Activated naive CD8-positive, alpha-beta T cell treated with anti-CD3 and anti-CD28 coated beads, Interleukin-2, amount 10 ng/mL, durations not matched to agents 7 days and 5 days (primary cell): ENCODE measurements at regions not wholly inside any gene's neighbourhood (a gene's known extent, or its start where the extent isn't known, plus 50 kb on each side); places are given as distances from the start of the nearest gene placed in this dataset.
"Not testable (repeated sequence)": the region's sequence is repeated elsewhere in the genome, so short reads cannot be mapped to it uniquely, and the experiment has no call there.

Experiments
- ATAC-seq: fragments of 150-1000 bp; cut with Tn5 transposase; one replicate; pipeline ENCODE4 v1.10.0; 2021; ENCODE audit warnings: low read depth, moderate library complexity
- POLR2A ChIA-PET: fragments of 350-600 bp; sonication (Branson Sonifier 250); formaldehyde crosslinking; loops from one replicate; lab custom pipeline; 2021; ENCODE audit warnings: antibody characterized with exemption; lab: Charles Lee
- DNase-seq: peaks from one replicate; pipeline ENCODE4 v3.0.0; 2021
- H3K27ac Mint-ChIP-seq: one replicate; pipeline ENCODE4 v1.8.0; 2022; ENCODE audit warnings: mild to moderate bottlenecking, mixed read lengths
- H3K27me3 Mint-ChIP-seq: one replicate; pipeline ENCODE4 v1.8.0; 2022; ENCODE audit warnings: mild to moderate bottlenecking, moderate library complexity, mixed read lengths
- H3K36me3 Mint-ChIP-seq: one replicate; pipeline ENCODE4 v1.8.0; 2021; ENCODE audit warnings: mild to moderate bottlenecking, mixed read lengths
- H3K4me1 Mint-ChIP-seq: one replicate; pipeline ENCODE4 v1.8.0; 2021; ENCODE audit warnings: mixed read lengths
- H3K4me3 Mint-ChIP-seq: one replicate; pipeline ENCODE4 v1.8.0; 2022; ENCODE audit warnings: mild to moderate bottlenecking, moderate library complexity, mixed read lengths
- H3K9me3 Mint-ChIP-seq: one replicate; pipeline ENCODE4 v1.8.0; 2021; ENCODE audit warnings: mixed read lengths

GRCh38 chr6:144922120-144922722, 637.1 kb downstream of the UTRN start:
- Mint-ChIP-seq H3K4me3 (no peak overlapping the region), H3K4me1 (peaks cover 3% of the 10 kb centered on the region), H3K27ac (no peak overlapping the region), H3K36me3 (no peaks in the 10 kb centered on the region), H3K9me3 (no peaks in the 10 kb centered on the region), H3K27me3 (peaks cover 15% of the 10 kb centered on the region)
- POLR2A ChIA-PET = no interaction called here
- DNase-seq = no peak
- no peak for ATAC-seq

GRCh38 chr6:144922771-144923490, 637.8 kb downstream of the UTRN start:
- H3K4me3 Mint-ChIP-seq, H3K4me1 Mint-ChIP-seq, H3K36me3 Mint-ChIP-seq, ATAC-seq, H3K9me3 Mint-ChIP-seq, H3K27ac Mint-ChIP-seq, POLR2A ChIA-PET, DNase-seq: not testable (repeated sequence)
- H3K27me3 Mint-ChIP-seq = peaks cover 15% of the 10 kb centered on the region

GRCh38 chr6:144923491-144923787, 638.3 kb downstream of the UTRN start:
- ATAC-seq, H3K36me3 Mint-ChIP-seq, POLR2A ChIA-PET, DNase-seq, H3K9me3 Mint-ChIP-seq, H3K4me3 Mint-ChIP-seq, H3K27ac Mint-ChIP-seq, H3K4me1 Mint-ChIP-seq: not testable (repeated sequence)
- H3K27me3 Mint-ChIP-seq = peaks cover 15% of the 10 kb centered on the region

- DNase-seq = no peak
- ATAC-seq = no peak
- POLR2A ChIA-PET = no interaction called here
- Mint-ChIP-seq H3K27ac (no peak overlapping the region), H3K4me1 (peaks cover 2% of the 10 kb centered on the region), H3K4me3 (no peak overlapping the region), H3K9me3 (no peaks in the 10 kb centered on the region), H3K36me3 (no peaks in the 10 kb centered on the region), H3K27me3 (peaks cover 7% of the 10 kb centered on the region)
Observed at GRCh38 chr6:144928847-144929246, 643.7 kb downstream of the UTRN start.

GRCh38 chr6:144929262-144929661, 644.1 kb downstream of the UTRN start:
- ATAC-seq = no peak
- H3K4me3 Mint-ChIP-seq = no peak overlapping the region
- DNase-seq = no peak
- H3K36me3 Mint-ChIP-seq = no peaks in the 10 kb centered on the region
- H3K27me3 Mint-ChIP-seq = peaks cover 6% of the 10 kb centered on the region
- no peak overlapping the region for H3K27ac Mint-ChIP-seq
- POLR2A ChIA-PET = no interaction called here
- H3K9me3 Mint-ChIP-seq = no peaks in the 10 kb centered on the region
- H3K4me1 Mint-ChIP-seq = peaks cover 2% of the 10 kb centered on the region

- ATAC-seq (peak; percentile 52), DNase-seq (no peak)
- Mint-ChIP-seq H3K4me1 (peaks cover 2% of the 10 kb centered on the region), H3K4me3 (no peak overlapping the region), H3K9me3 (peaks cover 2% of the 10 kb centered on the region), H3K27ac (no peak overlapping the region), H3K36me3 (peaks cover 2% of the 10 kb centered on the region), H3K27me3 (peaks cover 13% of the 10 kb centered on the region)
- POLR2A ChIA-PET = no interaction called here
Observed at GRCh38 chr6:144931172-144932035, 646.3 kb downstream of the UTRN start.

GRCh38 chr6:144932621-144933020, 647.5 kb downstream of the UTRN start:
- Mint-ChIP-seq H3K4me3 (no peak overlapping the region), H3K27ac (no peak overlapping the region), H3K4me1 (peaks cover 2% of the 10 kb centered on the region), H3K9me3 (peaks cover 2% of the 10 kb centered on the region), H3K27me3 (peaks cover 13% of the 10 kb centered on the region), H3K36me3 (peaks cover 2% of the 10 kb centered on the region)
- DNase-seq (no peak), ATAC-seq (no peak)
- POLR2A ChIA-PET = no interaction called here

- H3K27me3 Mint-ChIP-seq = peaks cover 9% of the 10 kb centered on the region
- POLR2A ChIA-PET = no interaction called here
- DNase-seq = no peak
- peaks cover 2% of the 10 kb centered on the region for H3K9me3 Mint-ChIP-seq
- H3K27ac Mint-ChIP-seq = no peak overlapping the region
- peaks cover 2% of the 10 kb centered on the region for H3K36me3 Mint-ChIP-seq
- no peak for ATAC-seq
- H3K4me3 Mint-ChIP-seq = no peak overlapping the region
- peaks cover 2% of the 10 kb centered on the region for H3K4me1 Mint-ChIP-seq
Observed at GRCh38 chr6:144935181-144935580, 650.0 kb downstream of the UTRN start.

GRCh38 chr6:144935661-144936060, 650.5 kb downstream of the UTRN start:
- ATAC-seq (no peak), DNase-seq (no peak)
- Mint-ChIP-seq H3K9me3 (peaks cover 2% of the 10 kb centered on the region), H3K4me3 (no peak overlapping the region), H3K36me3 (peaks cover 2% of the 10 kb centered on the region), H3K27me3 (peaks cover 9% of the 10 kb centered on the region), H3K27ac (no peak overlapping the region), H3K4me1 (peaks cover 2% of the 10 kb centered on the region)
- POLR2A ChIA-PET = no interaction called here

GRCh38 chr6:144936764-144937163, 651.6 kb downstream of the UTRN start:
- POLR2A ChIA-PET = no interaction called here
- ATAC-seq = no peak
- H3K36me3 Mint-ChIP-seq = peaks cover 2% of the 10 kb centered on the region
- no peak overlapping the region for H3K4me3 Mint-ChIP-seq
- H3K4me1 Mint-ChIP-seq = no peaks in the 10 kb centered on the region
- no peak overlapping the region for H3K27ac Mint-ChIP-seq
- peaks cover 9% of the 10 kb centered on the region for H3K27me3 Mint-ChIP-seq
- H3K9me3 Mint-ChIP-seq = peaks cover 2% of the 10 kb centered on the region
- DNase-seq = no peak

- H3K4me1 Mint-ChIP-seq = no peaks in the 10 kb centered on the region
- no peak overlapping the region for H3K4me3 Mint-ChIP-seq
- peaks cover 4% of the 10 kb centered on the region for H3K27me3 Mint-ChIP-seq
- H3K9me3 Mint-ChIP-seq = peaks cover 2% of the 10 kb centered on the region
- DNase-seq (no peak), ATAC-seq (no peak)
- H3K36me3 Mint-ChIP-seq = no peaks in the 10 kb centered on the region
- H3K27ac Mint-ChIP-seq = no peak overlapping the region
- POLR2A ChIA-PET = no interaction called here
Observed at GRCh38 chr6:144939921-144940320, 654.8 kb downstream of the UTRN start.

GRCh38 chr6:144944106-144944505, 659.0 kb downstream of the UTRN start:
- POLR2A ChIA-PET = no interaction called here
- Mint-ChIP-seq H3K27me3 (peaks cover 4% of the 10 kb centered on the region), H3K4me3 (no peak overlapping the region), H3K36me3 (no peaks in the 10 kb centered on the region), H3K4me1 (no peaks in the 10 kb centered on the region), H3K9me3 (no peaks in the 10 kb centered on the region), H3K27ac (no peak overlapping the region)
- no peak for DNase-seq
- no peak for ATAC-seq

GRCh38 chr6:144947398-144947976, 662.4 kb downstream of the UTRN start:
- no peaks in the 10 kb centered on the region for H3K4me1 Mint-ChIP-seq
- DNase-seq (no peak), ATAC-seq (no peak)
- H3K36me3 Mint-ChIP-seq = no peaks in the 10 kb centered on the region
- no peak overlapping the region for H3K27ac Mint-ChIP-seq
- POLR2A ChIA-PET = no interaction called here
- H3K27me3 Mint-ChIP-seq = peaks cover 7% of the 10 kb centered on the region
- no peaks in the 10 kb centered on the region for H3K9me3 Mint-ChIP-seq
- H3K4me3 Mint-ChIP-seq = no peak overlapping the region
